ENCODE measurements at regions not wholly inside any gene's neighbourhood (a gene's known extent, or its start where the extent isn't known, plus 50 kb on each side); places are given as distances from the start of the nearest gene placed in this dataset.

GRCh38 chr6:126206504-126207246 lies 133.2 kb upstream of the CENPW start:
- no peak overlapping the region for H2BK20ac ChIP-seq (ENCODE audit: low read length)
- no peaks in the 10 kb centered on the region for H3K27me3 ChIP-seq (replicated peaks in 1 of 4; ENCODE audit: control insufficient read depth in 3 of 4, extremely low read depth in 1 of 4, insufficient read depth in 3 of 4, low read length in 3 of 4)
- no peak overlapping the region for H3K56ac ChIP-seq (replicated peaks; ENCODE audit: insufficient read length, low read depth, low read length)
- H3K4me3 ChIP-seq (ENCODE audit: extremely low read depth in 1 of 4, insufficient read depth in 2 of 4, low read depth in 3 of 4, low read length in 4 of 4), result no peak overlapping the region
- no peak overlapping the region for H2BK12ac ChIP-seq (ENCODE audit: low read depth, low read length)
- no peak overlapping the region for H3K4ac ChIP-seq (replicated peaks; ENCODE audit: insufficient read length, low read depth, low read length)
- DNase-seq (ENCODE audit: low read depth in 1 of 2, low spot score in 2 of 2) (no peak), FAIRE-seq (no peak)
- no peaks in the 10 kb centered on the region for H3K79me2 ChIP-seq (ENCODE audit: control insufficient read depth in 1 of 2, insufficient read depth in 2 of 2, low read length in 2 of 2)
- no peak overlapping the region for H2AK5ac ChIP-seq (ENCODE audit: low read depth, low read length)
- H3K18ac ChIP-seq (ENCODE audit: extremely low read depth, low read length), result no peak overlapping the region
- no peak overlapping the region for H4K91ac ChIP-seq (replicated peaks; ENCODE audit: insufficient read length, low read length)
- WGBS, 2 experiments (ENCODE audit: extremely low coverage in 1 of 2, insufficient coverage in 1 of 2, insufficient read length in 1 of 2, insufficient replicate concordance in 2 of 2, low coverage in 1 of 2, low lambda C conversion rate in 2 of 2, missing lambda C conversion rate in 1 of 2), result 65% methylated on average over 1 of the region's 1 CpG; no CpG with 5 or more reads in 1 of the 2 experiments
- no peak overlapping the region for H3K4me2 ChIP-seq (ENCODE audit: insufficient read depth in 1 of 2, low read depth in 2 of 2, low read length in 2 of 2)
- no peaks in the 10 kb centered on the region for H3K23me2 ChIP-seq (ENCODE audit: low read depth, low read length)
- no peaks in the 10 kb centered on the region for H3K9me3 ChIP-seq (ENCODE audit: insufficient read depth in 2 of 2, low read depth in 1 of 2, low read length in 1 of 2)
- no peaks in the 10 kb centered on the region for H4K20me1 ChIP-seq (replicated peaks in 1 of 2; ENCODE audit: control insufficient read depth in 1 of 2, insufficient read depth in 2 of 2, low read length in 2 of 2)
- H2AFZ ChIP-seq (ENCODE audit: low read length), result no peak overlapping the region
- H4K8ac ChIP-seq (ENCODE audit: extremely low read depth, insufficient read depth, low read length), result no peak overlapping the region
- no peaks in the 10 kb centered on the region for H3K36me3 ChIP-seq (ENCODE audit: control insufficient read depth in 2 of 4, insufficient read depth in 4 of 4, low read length in 3 of 4)
- H4K5ac ChIP-seq (ENCODE audit: insufficient read length, low read depth, low read length), result no peak overlapping the region
- ChIA-PET CTCF (ENCODE audit: partially characterized antibody) (no interaction called here), POLR2A (ENCODE audit: partially characterized antibody) (no interaction called here)
- H3K4me1 ChIP-seq (replicated peaks in 1 of 4; ENCODE audit: control insufficient read depth in 3 of 4, insufficient read depth in 4 of 4, low read length in 3 of 4), result no peaks in the 10 kb centered on the region
- H3K79me1 ChIP-seq (ENCODE audit: low read depth, low read length), result no peaks in the 10 kb centered on the region
- H3K27ac ChIP-seq (ENCODE audit: low read depth, low read length), result no peak overlapping the region
- no peak overlapping the region for H3K23ac ChIP-seq (ENCODE audit: insufficient read length)
- H2BK15ac ChIP-seq (ENCODE audit: low read length), result no peak overlapping the region
- H2BK5ac ChIP-seq (ENCODE audit: low read depth, low read length), result no peak overlapping the region
- no peak overlapping the region for H3K9ac ChIP-seq (replicated peaks in 1 of 4; ENCODE audit: extremely low read depth in 1 of 4, low read depth in 3 of 4, low read length in 3 of 4)
- H2BK120ac ChIP-seq (replicated peaks; ENCODE audit: low read depth, low read length), result no peak overlapping the region
- H3K14ac ChIP-seq (ENCODE audit: insufficient read length), result no peak overlapping the region
- TF ChIP-seq, protein P1, sequence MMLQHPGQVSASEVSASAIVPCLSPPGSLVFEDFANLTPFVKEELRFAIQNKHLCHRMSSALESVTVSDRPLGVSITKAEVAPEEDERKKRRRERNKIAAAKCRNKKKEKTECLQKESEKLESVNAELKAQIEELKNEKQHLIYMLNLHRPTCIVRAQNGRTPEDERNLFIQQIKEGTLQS (IDR thresholded peaks at IDR 0.05; ENCODE audit: insufficient read depth, low read depth, low read length), result no peak
- TF ChIP-seq KDM1A (IDR thresholded peaks at IDR 0.05; ENCODE audit: borderline replicate concordance, low read length), result no peak
- TF ChIP-seq CEBPB (IDR thresholded peaks at IDR 0.05; ENCODE audit: low read depth, low read length), result no peak
- no peak for TF ChIP-seq FOSL1 (IDR thresholded peaks at IDR 0.05; ENCODE audit: insufficient read depth, low read depth, low read length)
- TF ChIP-seq BCL11A (IDR thresholded peaks at IDR 0.05; ENCODE audit: low read depth in 2 of 2, low read length in 2 of 2), result no peak
- no peak for TF ChIP-seq CHD2 (IDR thresholded peaks at IDR 0.05; ENCODE audit: low read length)
- no peak for TF ChIP-seq CREB1 (IDR thresholded peaks at IDR 0.05)
- TF ChIP-seq POU5F1 (IDR thresholded peaks at IDR 0.05; ENCODE audit: low read depth, low read length), result no peak
- TF ChIP-seq RXRA (IDR thresholded peaks at IDR 0.05; ENCODE audit: insufficient read depth, low read depth, low read length), result no peak
- TF ChIP-seq EP300 (IDR thresholded peaks at IDR 0.05; ENCODE audit: borderline replicate concordance in 1 of 2, low read depth in 2 of 2, low read length in 2 of 2), result no peak
- TF ChIP-seq TCF12 (IDR thresholded peaks at IDR 0.05; ENCODE audit: low read depth, low read length), result no peak
- no peak for TF ChIP-seq JUN (IDR thresholded peaks at IDR 0.05; ENCODE audit: low read depth, low read length)
- no peak for TF ChIP-seq POLR2AphosphoS5 (IDR thresholded peaks at IDR 0.05; ENCODE audit: low read depth, low read length)
- no peak for TF ChIP-seq SP1 (IDR thresholded peaks at IDR 0.05; ENCODE audit: low read depth, low read length)

Data from H1 (cell line).